Vagina (tissue), 2 donors: ENCODE measurements at regions not wholly inside any gene's neighbourhood (a gene's known extent, or its start where the extent isn't known, plus 50 kb on each side); places are given as distances from the start of the nearest gene placed in this dataset.

Experiments used
- CTCF ChIP-seq, 3 experiments: fragments of 450-650 bp in 2 of 3; fragments of 200-600 bp in 1 of 3; sonication (generic) in 1 of 3; IDR thresholded peaks; one replicate each; pipeline ENCODE4 v1.5.1; 2017 to 2019; ENCODE audit warnings: antibody characterized with exemption in 3 of 3, mild to moderate bottlenecking in 2 of 3, moderate library complexity in 2 of 3
- POLR2A ChIP-seq, 2 donors: fragments of 450-650 bp; IDR thresholded peaks; one replicate each; pipeline ENCODE4 v1.6.1; 2017; ENCODE audit warnings: antibody characterized with exemption in 2 of 2, mild to moderate bottlenecking in 2 of 2, moderate library complexity in 2 of 2
- POLR2AphosphoS5 ChIP-seq, 2 donors: sonication (generic); formaldehyde crosslinking; IDR thresholded peaks; one replicate each; pipeline ENCODE4 v1.9.0; 2017; ENCODE audit warnings: antibody characterized with exemption in 2 of 2, mild to moderate bottlenecking in 2 of 2, low read depth in 1 of 2; ENCODE audit not compliant: insufficient read depth in 1 of 2

DNA sequence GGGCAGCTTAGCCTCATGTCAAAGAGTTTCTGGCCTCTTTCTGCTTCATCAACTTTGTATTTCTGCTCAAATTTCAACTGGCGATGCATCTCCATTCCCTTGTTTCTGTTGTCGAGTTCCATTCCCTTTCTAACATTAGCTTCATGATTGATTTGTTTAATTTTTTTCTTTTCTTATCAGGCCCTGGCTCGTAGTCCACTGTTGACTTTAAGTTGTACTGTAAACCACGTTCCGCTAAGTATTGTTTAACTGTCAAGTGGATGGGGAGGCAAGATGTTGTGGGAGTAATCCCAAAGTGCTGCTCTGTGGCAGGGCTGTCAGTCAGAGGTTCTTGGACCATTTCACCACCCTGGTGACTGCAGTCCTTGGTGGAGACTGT, 309.1 kb downstream of the PSAT1 start:
- TF ChIP-seq POLR2A (IDR thresholded peaks at IDR 0.05), result no peak
- no peak for TF ChIP-seq CTCF (IDR thresholded peaks at IDR 0.05)
- no peak for TF ChIP-seq POLR2AphosphoS5 (IDR thresholded peaks at IDR 0.05; ENCODE audit: insufficient read depth in 1 of 2, low read depth in 1 of 2)
